Sigmoid colon (tissue), 3 donors: ENCODE measurements at regions not wholly inside any gene's neighbourhood (a gene's known extent, or its start where the extent isn't known, plus 50 kb on each side); places are given as distances from the start of the nearest gene placed in this dataset.
"Not testable (repeated sequence)": the region's sequence is repeated elsewhere in the genome, so short reads cannot be mapped to it uniquely, and the experiment has no call there.

Source experiments
- POLR2A ChIP-seq, 2 donors: fragments of 450-650 bp; IDR thresholded peaks; one replicate each; pipeline ENCODE4 v1.6.1; 2016; ENCODE audit warnings: antibody characterized with exemption in 2 of 2, mild to moderate bottlenecking in 2 of 2, moderate library complexity in 2 of 2
- TF ChIP-seq, protein P1 (sequence below), 4 experiments: fragments of 450-650 bp in 3 of 4; fragments of 200-600 bp in 1 of 4; IDR thresholded peaks; one replicate each; pipeline ENCODE4 v1.5.1; 2016 to 2019; ENCODE audit warnings: antibody characterized with exemption in 4 of 4, mild to moderate bottlenecking in 3 of 4, moderate library complexity in 2 of 4

DNA sequence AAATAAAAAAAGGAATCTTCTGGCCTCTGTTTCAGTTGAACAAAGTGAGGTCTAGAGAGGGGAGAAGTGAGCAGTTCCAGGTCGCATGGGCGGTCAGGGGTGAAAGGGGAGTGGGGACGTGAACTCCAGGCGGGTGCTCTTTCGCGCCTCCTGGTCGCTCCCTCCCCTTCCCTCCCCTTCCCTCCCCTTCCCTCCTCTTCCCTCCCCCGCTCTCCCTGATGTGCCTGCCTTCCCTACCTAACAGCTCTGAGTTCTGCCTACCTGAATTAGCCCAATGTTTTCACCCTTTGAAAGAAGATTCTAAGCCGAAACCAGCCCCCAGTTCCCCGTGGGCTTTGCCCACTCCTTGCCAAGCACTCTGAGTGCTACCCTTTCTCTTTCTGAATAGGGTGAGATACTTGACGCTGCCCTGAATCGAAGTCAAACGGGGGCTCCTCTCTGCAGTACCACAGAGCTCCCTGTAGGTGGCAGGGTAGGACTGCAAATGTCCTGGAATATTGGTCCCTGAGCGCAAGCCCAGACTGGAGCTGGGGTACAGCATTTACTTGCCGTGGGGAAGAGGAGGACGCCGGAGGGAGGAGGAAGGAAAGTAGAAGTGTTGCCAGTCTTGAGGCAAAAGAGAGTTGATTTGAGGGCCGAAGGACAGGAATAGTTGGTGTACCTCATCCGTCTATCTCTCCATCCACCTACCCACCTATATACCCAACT is 214.4 kb downstream of the NPIPA7 start:
- TF ChIP-seq POLR2A (IDR thresholded peaks at IDR 0.05): not testable (repeated sequence)
- TF ChIP-seq, protein P1, sequence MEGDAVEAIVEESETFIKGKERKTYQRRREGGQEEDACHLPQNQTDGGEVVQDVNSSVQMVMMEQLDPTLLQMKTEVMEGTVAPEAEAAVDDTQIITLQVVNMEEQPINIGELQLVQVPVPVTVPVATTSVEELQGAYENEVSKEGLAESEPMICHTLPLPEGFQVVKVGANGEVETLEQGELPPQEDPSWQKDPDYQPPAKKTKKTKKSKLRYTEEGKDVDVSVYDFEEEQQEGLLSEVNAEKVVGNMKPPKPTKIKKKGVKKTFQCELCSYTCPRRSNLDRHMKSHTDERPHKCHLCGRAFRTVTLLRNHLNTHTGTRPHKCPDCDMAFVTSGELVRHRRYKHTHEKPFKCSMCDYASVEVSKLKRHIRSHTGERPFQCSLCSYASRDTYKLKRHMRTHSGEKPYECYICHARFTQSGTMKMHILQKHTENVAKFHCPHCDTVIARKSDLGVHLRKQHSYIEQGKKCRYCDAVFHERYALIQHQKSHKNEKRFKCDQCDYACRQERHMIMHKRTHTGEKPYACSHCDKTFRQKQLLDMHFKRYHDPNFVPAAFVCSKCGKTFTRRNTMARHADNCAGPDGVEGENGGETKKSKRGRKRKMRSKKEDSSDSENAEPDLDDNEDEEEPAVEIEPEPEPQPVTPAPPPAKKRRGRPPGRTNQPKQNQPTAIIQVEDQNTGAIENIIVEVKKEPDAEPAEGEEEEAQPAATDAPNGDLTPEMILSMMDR (IDR thresholded peaks at IDR 0.05): peak in 3 of 4 experiments; percentile 39 to 60 (median 47)
